Activated T-helper 17 cell treated with anti-CD3 and anti-CD28 coated beads, Interleukin-2, amount 50 U/mL, for 72 hours (primary cell): ENCODE measurements at regions not wholly inside any gene's neighbourhood (a gene's known extent, or its start where the extent isn't known, plus 50 kb on each side); places are given as distances from the start of the nearest gene placed in this dataset.

ENCODE experiments used
- ATAC-seq: fragments of 150-1000 bp; cut with Tn5 transposase; replicated peaks from 2 replicates; pipeline ENCODE4 v1.10.0; 2021; ENCODE audit warnings: mild to moderate bottlenecking, moderate library complexity
- H3K27ac Mint-ChIP-seq: one replicate; pipeline ENCODE4 v1.8.0; 2022; ENCODE audit warnings: mixed read lengths
- H3K27me3 Mint-ChIP-seq: one replicate; pipeline ENCODE4 v1.8.0; 2022; ENCODE audit warnings: mixed read lengths
- H3K36me3 Mint-ChIP-seq: one replicate; pipeline ENCODE4 v1.8.0; 2022; ENCODE audit warnings: low read depth, mild to moderate bottlenecking, mixed read lengths
- H3K4me1 Mint-ChIP-seq: one replicate; pipeline ENCODE4 v1.8.0; 2022; ENCODE audit warnings: mixed read lengths
- H3K4me3 Mint-ChIP-seq: one replicate; pipeline ENCODE4 v1.8.0; 2022; ENCODE audit warnings: mild to moderate bottlenecking, mixed read lengths
- H3K9me3 Mint-ChIP-seq: one replicate; pipeline ENCODE4 v1.8.0; 2022; ENCODE audit warnings: mixed read lengths

DNA sequence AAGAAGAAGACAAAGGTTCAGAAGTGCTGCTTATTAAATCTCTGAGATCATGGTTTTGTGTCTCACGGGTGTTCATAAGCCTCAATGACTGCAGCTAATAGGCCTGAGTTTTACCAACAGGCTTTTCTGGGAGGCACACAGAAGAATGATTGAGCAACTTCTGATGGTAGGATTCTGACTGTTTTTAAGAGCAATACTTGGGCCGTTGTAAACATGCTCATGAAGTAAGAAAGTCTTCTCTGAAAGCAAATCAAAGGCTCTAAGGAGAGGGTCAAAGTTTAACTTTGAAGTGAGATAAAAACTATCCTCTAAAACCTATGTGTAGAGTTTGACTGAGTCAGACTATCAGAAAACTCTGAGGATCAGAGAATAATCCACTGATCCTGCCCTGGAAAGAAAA lies 390.9 kb upstream of the DAB2 start:
- ATAC-seq, result no peak
- H3K36me3 Mint-ChIP-seq, result no peaks in the 10 kb centered on the region
- no peak overlapping the region for H3K4me3 Mint-ChIP-seq
- no peaks in the 10 kb centered on the region for H3K4me1 Mint-ChIP-seq
- no peaks in the 10 kb centered on the region for H3K9me3 Mint-ChIP-seq
- H3K27ac Mint-ChIP-seq, result no peak overlapping the region
- peaks cover 9% of the 10 kb centered on the region for H3K27me3 Mint-ChIP-seq

DNA sequence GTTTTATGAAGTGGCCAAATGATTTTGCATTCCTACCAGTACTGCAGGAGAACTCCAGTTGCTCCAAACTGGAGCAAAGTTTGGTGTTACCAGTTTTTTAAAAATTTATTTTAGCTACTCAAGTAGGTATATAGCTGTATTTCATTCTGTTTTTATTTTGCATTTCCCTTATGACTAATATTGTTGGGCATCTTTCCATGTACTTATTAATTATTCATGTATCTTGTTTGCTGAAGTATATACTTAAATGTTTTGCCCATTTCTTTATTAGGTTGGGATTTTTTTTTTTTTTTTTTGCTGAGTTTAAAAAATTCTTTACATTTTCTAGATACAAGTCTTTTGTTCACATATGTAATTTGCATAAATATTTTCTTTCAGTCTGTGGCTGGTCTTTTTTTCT lies 386.6 kb upstream of the DAB2 start:
- H3K36me3 Mint-ChIP-seq, result no peaks in the 10 kb centered on the region
- ATAC-seq, result no peak
- H3K27ac Mint-ChIP-seq, result no peak overlapping the region
- no peak overlapping the region for H3K4me3 Mint-ChIP-seq
- H3K4me1 Mint-ChIP-seq, result no peaks in the 10 kb centered on the region
- no peaks in the 10 kb centered on the region for H3K9me3 Mint-ChIP-seq
- H3K27me3 Mint-ChIP-seq, result peaks cover 13% of the 10 kb centered on the region

DNA sequence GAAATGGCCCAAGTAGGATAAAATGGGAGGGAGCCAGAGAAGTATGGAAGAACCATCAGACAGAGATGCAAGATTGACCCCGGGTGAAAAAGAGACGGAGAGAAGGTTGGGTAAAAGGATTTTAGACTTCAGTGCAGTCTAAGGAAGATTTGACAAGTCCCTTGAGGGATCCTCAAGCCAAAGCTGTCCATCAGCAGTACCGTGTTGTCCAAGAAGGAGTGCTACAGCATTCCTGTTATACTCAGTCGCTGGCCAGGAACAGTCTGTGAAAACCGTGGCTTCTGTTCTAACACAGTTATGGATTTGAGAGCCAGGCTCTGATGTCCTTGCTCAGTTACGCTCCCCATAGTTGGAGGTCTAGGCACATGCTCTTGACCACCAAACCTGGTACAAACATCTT lies 383.9 kb upstream of the DAB2 start:
- peaks cover 7% of the 10 kb centered on the region for H3K27me3 Mint-ChIP-seq
- no peaks in the 10 kb centered on the region for H3K36me3 Mint-ChIP-seq
- H3K4me1 Mint-ChIP-seq, result no peaks in the 10 kb centered on the region
- ATAC-seq, result no peak
- no peak overlapping the region for H3K4me3 Mint-ChIP-seq
- H3K9me3 Mint-ChIP-seq, result no peaks in the 10 kb centered on the region
- no peak overlapping the region for H3K27ac Mint-ChIP-seq

DNA sequence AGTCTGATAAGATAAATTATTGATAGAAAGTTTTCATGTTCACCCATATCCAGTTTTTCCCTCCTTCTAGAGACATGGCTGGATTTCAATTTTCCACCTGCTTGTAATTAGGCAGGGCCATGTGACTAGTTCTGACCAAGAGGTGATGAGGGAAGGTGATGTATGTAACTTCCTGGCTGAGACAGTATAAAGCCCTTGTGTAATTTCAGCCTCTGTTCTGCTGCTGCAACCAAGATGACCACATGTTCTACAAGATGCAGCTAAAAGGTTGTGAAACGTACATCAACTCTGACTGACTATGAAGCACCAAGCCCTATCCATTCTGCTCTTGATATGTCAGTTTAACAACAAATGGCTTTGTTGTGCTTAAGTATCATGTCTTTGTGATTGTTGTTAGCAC lies 376.5 kb upstream of the DAB2 start:
- Mint-ChIP-seq H3K36me3 (no peaks in the 10 kb centered on the region), H3K4me1 (no peaks in the 10 kb centered on the region), H3K27ac (no peak overlapping the region), H3K4me3 (no peak overlapping the region), H3K27me3 (no peaks in the 10 kb centered on the region), H3K9me3 (no peaks in the 10 kb centered on the region)
- ATAC-seq, result no peak

DNA sequence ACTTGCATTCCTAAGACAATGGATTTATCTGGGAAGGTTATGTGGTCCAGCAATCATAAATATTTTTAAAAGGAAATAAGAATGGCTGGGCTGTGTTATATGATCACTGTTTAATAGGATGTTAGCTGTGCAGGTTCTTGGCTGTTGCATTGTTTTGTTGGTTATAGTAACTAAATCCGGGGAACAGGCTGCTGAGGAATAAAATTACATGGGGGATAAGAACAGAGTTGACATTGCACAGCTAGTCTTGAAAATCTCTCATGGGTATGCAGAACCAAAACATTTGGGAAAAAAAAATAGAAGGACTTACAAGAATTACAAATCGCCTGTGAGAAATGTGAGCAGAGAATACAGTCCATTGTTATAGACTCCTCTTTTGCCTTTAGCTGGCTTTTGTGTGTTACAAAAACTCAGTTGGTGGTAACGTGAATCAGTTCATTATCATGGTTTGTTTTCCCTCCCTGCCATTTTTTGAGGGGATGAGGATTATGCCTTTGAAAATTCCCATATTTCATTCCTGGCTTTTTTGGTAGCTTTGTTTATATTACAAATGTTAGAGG lies 375.3 kb upstream of the DAB2 start:
- no peak for ATAC-seq
- H3K4me1 Mint-ChIP-seq, result no peaks in the 10 kb centered on the region
- H3K4me3 Mint-ChIP-seq, result no peak overlapping the region
- H3K27ac Mint-ChIP-seq, result no peak overlapping the region
- H3K9me3 Mint-ChIP-seq, result no peaks in the 10 kb centered on the region
- no peaks in the 10 kb centered on the region for H3K36me3 Mint-ChIP-seq
- H3K27me3 Mint-ChIP-seq, result no peaks in the 10 kb centered on the region

DNA sequence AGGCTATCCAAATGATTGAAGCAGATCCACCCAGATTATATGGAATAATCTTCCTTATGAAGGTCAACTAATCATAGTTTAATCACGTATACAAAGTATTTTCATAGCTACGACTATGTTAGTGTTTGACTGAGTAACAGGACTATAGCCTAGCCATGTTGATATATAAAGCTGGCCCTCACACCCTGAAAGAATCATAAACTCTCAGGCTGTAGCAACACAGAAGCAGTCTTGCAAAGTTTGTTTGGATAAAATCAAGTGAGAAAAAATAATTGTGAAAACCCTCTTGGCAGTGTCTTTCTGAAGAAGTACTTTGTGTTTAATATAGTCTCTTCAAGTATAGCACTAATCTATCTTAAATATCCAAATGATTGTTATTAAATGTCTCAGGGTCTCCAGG lies 374.5 kb upstream of the DAB2 start:
- Mint-ChIP-seq H3K36me3 (no peaks in the 10 kb centered on the region), H3K4me3 (no peak overlapping the region), H3K27me3 (no peaks in the 10 kb centered on the region), H3K4me1 (no peaks in the 10 kb centered on the region), H3K27ac (no peak overlapping the region), H3K9me3 (no peaks in the 10 kb centered on the region)
- ATAC-seq, result no peak

DNA sequence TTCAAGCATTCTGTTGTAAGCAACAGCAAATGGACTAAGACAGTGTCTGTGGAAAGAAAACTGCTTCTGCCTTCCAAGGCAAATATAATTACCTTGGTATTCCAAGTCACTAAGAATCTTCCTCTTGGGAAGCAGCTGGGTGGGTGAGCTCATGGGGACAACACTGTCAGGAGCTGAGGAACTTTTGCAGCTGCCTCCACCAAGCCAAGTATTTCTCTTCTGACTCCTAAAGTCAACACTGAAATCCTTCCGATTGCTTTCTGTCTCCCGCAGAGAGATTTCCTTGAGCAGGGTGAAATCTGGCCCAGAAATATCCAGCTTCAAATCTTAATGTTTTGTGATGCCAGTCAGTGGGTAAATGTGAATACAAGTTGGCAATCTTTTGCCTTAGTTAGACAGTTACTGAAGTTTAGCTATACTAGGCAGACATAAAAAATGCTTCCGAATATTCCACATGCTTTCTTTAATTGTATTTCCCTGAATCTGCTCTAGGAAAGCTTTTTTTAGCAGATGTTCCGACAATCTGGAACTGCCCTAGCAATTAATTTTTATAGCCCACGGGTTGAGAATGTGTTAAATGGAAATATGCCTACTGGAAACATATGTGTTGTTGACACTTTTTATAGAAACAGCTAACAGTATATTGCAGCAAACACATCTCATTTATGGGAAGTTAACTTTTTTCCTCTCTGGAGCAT lies 369.9 kb upstream of the DAB2 start:
- H3K36me3 Mint-ChIP-seq, result no peaks in the 10 kb centered on the region
- H3K4me3 Mint-ChIP-seq, result no peak overlapping the region
- no peaks in the 10 kb centered on the region for H3K27me3 Mint-ChIP-seq
- H3K9me3 Mint-ChIP-seq, result no peaks in the 10 kb centered on the region
- no peak for ATAC-seq
- no peak overlapping the region for H3K27ac Mint-ChIP-seq
- no peaks in the 10 kb centered on the region for H3K4me1 Mint-ChIP-seq

DNA sequence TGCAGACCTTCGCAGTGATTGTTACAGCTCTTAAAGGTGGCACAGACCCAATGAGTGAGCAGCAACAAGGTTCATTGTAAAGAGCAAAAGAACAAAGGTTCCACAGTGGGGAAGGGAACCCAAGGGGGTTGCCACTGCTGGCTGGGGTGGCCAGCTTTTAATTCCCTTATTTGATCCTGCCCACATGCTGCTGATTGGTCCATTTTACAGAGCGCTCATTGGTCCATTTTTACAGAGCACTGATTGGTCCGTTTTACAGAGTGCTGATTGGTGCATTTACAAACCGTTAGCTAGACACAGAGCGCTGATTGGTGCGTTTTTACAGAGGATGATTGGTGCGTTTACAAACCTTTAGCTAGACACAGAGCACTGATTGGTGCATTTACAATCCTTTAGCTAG lies 360.6 kb upstream of the DAB2 start:
- Mint-ChIP-seq H3K36me3 (no peaks in the 10 kb centered on the region), H3K4me1 (no peaks in the 10 kb centered on the region), H3K27ac (no peak overlapping the region), H3K27me3 (peaks cover 5% of the 10 kb centered on the region), H3K4me3 (no peak overlapping the region), H3K9me3 (no peaks in the 10 kb centered on the region)
- ATAC-seq, result no peak

DNA sequence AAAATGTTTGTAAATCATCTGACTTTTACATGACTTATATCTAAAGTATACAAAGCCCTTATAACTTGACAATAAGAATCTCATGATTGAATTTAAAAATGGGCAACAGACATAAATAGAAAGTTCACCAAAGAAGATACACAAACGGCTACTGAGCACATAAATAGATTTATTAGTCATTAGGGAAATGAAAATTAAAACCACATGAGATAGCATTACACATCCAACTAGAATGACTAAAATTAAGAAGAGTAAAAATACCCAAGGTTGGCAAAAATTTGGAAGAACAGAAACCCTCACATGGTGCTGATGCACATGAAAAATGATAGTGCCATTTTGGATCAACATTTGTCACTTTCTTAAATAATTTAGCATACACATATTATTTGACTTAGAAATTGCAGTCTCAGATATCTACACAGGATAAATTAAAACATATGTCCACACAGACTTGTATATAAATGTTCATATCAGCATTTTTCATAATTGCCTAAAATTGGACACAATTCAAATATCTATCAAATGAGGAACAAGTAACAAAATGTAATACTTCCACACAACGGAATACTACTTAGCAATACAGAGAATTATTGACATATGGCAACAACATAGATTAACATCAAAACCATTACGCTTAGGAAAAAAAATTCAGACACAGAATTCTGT lies 359.1 kb upstream of the DAB2 start:
- Mint-ChIP-seq H3K4me1 (no peaks in the 10 kb centered on the region), H3K27me3 (peaks cover 14% of the 10 kb centered on the region), H3K27ac (no peak overlapping the region), H3K36me3 (no peaks in the 10 kb centered on the region), H3K9me3 (no peaks in the 10 kb centered on the region), H3K4me3 (no peak overlapping the region)
- peak; percentile 32 for ATAC-seq

DNA sequence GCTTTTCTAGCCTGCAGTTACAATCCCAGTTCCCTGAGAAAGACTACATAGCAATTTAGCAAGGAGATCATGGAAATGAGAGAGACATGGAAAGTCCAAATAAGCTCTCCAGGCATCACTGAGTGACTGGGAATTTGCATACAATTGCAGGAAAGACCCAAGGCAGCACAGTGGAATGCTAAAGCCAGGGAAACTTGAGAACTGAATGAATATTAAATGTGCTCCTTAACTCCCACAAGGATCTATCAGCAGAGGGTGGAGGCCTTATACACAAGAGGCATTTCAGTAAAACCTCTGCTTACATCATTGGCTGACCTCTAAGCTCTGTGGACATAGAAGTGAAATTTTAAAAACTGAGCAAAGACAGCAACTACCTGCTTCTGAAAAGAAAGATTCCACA lies 355.6 kb upstream of the DAB2 start:
- ATAC-seq, result no peak
- Mint-ChIP-seq H3K4me1 (no peaks in the 10 kb centered on the region), H3K9me3 (no peaks in the 10 kb centered on the region), H3K4me3 (no peak overlapping the region), H3K27me3 (peaks cover 19% of the 10 kb centered on the region), H3K36me3 (no peaks in the 10 kb centered on the region), H3K27ac (no peak overlapping the region)

DNA sequence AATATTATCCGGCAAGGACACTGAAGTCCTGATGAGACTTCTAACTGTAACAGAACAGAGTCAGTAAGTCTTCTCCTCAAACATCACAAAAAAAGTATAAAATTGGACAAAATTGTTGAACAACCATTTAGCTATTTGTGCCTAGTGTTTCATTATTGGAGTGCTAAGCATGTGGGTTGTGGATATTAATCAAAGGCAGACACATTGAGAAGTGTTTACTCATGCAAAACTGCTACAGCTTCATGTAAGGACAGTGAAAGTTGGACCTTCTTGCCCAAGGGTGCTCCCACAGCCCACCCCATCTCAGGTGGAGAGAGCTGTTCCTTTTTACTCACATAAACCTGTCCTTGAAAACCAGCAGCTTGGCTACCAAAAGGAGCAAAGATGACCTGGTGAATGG lies 355.1 kb upstream of the DAB2 start:
- ATAC-seq, result no peak
- H3K27ac Mint-ChIP-seq, result no peak overlapping the region
- peaks cover 19% of the 10 kb centered on the region for H3K27me3 Mint-ChIP-seq
- H3K36me3 Mint-ChIP-seq, result no peaks in the 10 kb centered on the region
- no peak overlapping the region for H3K4me3 Mint-ChIP-seq
- H3K4me1 Mint-ChIP-seq, result no peaks in the 10 kb centered on the region
- H3K9me3 Mint-ChIP-seq, result no peaks in the 10 kb centered on the region

DNA sequence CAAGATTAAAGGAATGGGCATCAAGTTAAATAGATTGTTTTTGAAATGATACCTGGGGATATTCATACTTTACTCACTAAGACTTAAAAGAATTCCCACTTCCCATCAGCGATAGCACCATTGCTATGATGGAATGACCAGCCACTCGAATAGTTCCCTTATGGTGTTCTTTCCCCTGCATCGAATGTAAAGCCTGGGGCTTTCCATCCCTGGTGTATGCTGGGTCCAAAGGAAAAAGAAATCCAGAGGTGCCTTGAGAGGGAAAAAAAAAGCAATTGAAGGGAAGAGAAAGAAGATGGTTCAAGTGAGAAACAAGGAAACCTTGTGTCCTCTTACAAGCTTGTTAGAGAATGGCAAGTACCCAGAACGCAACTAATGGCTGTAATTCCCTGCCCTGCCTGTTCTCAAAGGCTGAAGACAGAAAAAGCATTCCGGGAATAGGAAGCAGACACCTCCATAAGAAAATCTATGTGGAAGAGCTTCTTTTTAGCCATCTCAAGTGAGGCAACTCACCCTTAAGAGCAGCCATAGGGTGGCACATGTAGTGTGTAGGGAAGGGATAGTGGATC lies 351.1 kb upstream of the DAB2 start:
- no peaks in the 10 kb centered on the region for H3K4me1 Mint-ChIP-seq
- H3K9me3 Mint-ChIP-seq, result no peaks in the 10 kb centered on the region
- H3K4me3 Mint-ChIP-seq, result no peak overlapping the region
- no peak overlapping the region for H3K27ac Mint-ChIP-seq
- H3K36me3 Mint-ChIP-seq, result no peaks in the 10 kb centered on the region
- no peak for ATAC-seq
- peaks cover 19% of the 10 kb centered on the region for H3K27me3 Mint-ChIP-seq

DNA sequence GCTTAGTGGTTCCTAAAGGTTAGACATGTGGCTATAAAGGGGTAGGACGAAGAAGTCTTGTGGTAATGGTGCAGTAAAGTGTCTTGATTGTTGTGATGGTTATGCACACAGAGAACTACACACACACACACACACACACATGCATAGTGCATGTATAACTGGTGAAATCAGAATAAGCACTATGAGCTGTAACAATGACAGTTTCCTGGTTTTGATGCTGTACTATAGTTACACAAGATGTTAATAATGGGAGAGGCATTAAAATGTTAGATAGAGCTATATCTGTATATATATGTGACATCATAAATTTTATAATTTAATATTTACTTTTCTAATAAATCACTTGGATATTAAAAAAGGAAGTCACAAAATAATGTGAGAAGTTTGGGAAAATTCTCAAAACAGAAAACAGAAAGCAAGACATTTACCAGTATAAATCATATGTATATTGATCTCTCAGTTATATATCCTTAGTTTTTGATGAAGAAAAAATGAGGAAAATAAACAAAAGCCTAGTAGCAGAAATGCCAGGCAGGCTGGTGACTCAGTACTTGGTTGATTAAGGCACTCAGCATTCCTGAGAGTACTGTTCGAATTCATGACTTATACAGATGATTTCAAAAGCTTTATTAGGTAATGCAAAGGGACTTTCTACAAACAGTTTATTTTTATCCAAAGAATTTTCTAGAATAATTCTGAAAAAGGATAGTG lies 350.5 kb upstream of the DAB2 start:
- ATAC-seq, result no peak
- H3K4me3 Mint-ChIP-seq, result no peak overlapping the region
- peaks cover 20% of the 10 kb centered on the region for H3K27me3 Mint-ChIP-seq
- H3K27ac Mint-ChIP-seq, result no peak overlapping the region
- no peaks in the 10 kb centered on the region for H3K9me3 Mint-ChIP-seq
- H3K36me3 Mint-ChIP-seq, result no peaks in the 10 kb centered on the region
- H3K4me1 Mint-ChIP-seq, result no peaks in the 10 kb centered on the region

DNA sequence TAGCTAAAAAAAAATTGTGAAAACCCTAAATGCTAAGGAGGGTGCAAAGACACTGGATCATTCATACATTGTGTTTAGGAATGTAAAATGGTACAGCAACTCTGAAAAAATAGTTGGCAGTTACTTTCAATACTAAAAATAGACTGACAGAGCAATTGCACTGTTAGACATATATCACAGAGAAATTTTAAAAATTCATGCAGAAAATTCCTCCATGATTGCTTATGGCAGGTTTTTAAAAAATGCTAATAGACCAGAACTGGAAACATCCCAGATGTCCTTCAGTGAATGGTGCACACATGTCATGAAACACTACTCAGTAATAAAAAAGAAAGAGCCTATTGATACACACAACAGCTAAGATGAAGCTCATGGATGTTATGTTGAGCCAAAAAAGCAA lies 349.8 kb upstream of the DAB2 start:
- Mint-ChIP-seq H3K9me3 (no peaks in the 10 kb centered on the region), H3K4me1 (no peaks in the 10 kb centered on the region), H3K4me3 (no peak overlapping the region), H3K27ac (no peak overlapping the region), H3K36me3 (no peaks in the 10 kb centered on the region), H3K27me3 (peaks cover 17% of the 10 kb centered on the region)
- ATAC-seq, result no peak

DNA sequence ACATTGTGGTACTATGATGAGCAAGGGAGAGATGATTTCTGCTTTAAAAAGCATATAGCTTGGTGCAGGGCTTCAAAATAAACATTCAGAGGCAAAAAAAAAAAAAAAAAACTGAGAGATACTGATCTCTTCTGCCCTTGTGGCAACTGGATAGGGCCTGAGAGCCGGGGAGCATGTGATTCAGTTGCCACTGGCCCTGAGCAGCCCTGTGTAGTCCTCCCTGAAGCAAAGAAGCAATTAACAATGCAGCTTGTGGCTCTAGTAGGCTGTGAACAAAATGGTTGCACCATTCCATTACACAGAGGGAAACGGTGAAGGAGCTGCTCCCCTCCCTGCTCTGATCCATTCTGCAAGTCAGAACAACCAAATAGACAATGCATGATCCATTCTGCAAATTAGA lies 347.5 kb upstream of the DAB2 start:
- Mint-ChIP-seq H3K4me1 (no peaks in the 10 kb centered on the region), H3K4me3 (no peak overlapping the region), H3K27ac (no peak overlapping the region), H3K36me3 (no peaks in the 10 kb centered on the region), H3K27me3 (peaks cover 19% of the 10 kb centered on the region), H3K9me3 (no peaks in the 10 kb centered on the region)
- ATAC-seq, result no peak
